Peyer's patch (tissue), 4 donors: ENCODE measurements at regions not wholly inside any gene's neighbourhood (a gene's known extent, or its start where the extent isn't known, plus 50 kb on each side); places are given as distances from the start of the nearest gene placed in this dataset.

Source experiments
- CTCF ChIP-seq, 6 experiments: fragments of 450-650 bp in 4 of 6; fragments of 200-600 bp in 2 of 6; sonication (generic) in 1 of 6; IDR thresholded peaks; one replicate each; pipeline ENCODE4 v1.5.1; 2017 to 2019; ENCODE audit warnings: antibody characterized with exemption in 6 of 6, mild to moderate bottlenecking in 3 of 6, moderate library complexity in 1 of 6
- POLR2A ChIP-seq, 2 donors: fragments of 450-650 bp; IDR thresholded peaks; one replicate each; pipeline ENCODE4 v1.5.1; 2017; ENCODE audit warnings: antibody characterized with exemption in 2 of 2, mild to moderate bottlenecking in 2 of 2, moderate library complexity in 2 of 2

DNA sequence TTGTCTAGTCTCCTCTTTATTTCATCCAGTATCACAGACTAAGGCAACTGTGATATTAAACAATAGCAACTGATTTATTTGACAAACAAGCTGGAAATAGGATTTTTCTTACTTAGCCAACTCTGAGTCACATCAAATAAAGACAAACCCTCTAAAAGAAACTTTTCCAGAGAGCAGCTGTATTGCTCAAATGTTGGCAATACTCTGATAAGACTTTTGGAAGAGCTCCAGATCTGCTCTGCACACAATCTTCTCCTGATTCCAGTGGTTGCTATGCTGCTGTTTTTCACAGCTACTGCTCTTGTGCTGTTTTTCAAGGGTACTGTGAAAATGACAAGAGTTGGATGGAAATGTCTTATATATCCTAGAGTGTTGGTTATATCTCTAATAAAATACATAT, 1479.2 kb downstream of the SLITRK5 start:
- TF ChIP-seq CTCF (IDR thresholded peaks at IDR 0.05): no peak
- TF ChIP-seq POLR2A (IDR thresholded peaks at IDR 0.05): no peak
